HG03175 (cell line): ENCODE measurements at regions not wholly inside any gene's neighbourhood (a gene's known extent, or its start where the extent isn't known, plus 50 kb on each side); places are given as distances from the start of the nearest gene placed in this dataset.

Experiments used
- ATAC-seq: cut with Tn5 transposase; IDR thresholded peaks from one replicate; pipeline ENCODE4 v1.9.1; 2021; ENCODE audit warnings: mild to moderate bottlenecking, moderate library complexity; ENCODE audit not compliant: unreplicated experiment

- ATAC-seq = no peak
Observed at GRCh38 chr18:73923866-73924265, 223.8 kb downstream of the FBXO15 start.

- no peak for ATAC-seq
Observed at GRCh38 chr18:73920033-73920432, 227.6 kb downstream of the FBXO15 start.

GRCh38 chr18:73918816-73919215 is 228.8 kb downstream of the FBXO15 start:
- no peak for ATAC-seq

GRCh38 chr18:73917046-73917445 is 230.6 kb downstream of the FBXO15 start:
- no peak for ATAC-seq

GRCh38 chr18:73913505-73913904 is 234.1 kb downstream of the FBXO15 start:
- no peak for ATAC-seq

GRCh38 chr18:73908323-73908722 is 239.3 kb downstream of the FBXO15 start:
- ATAC-seq = no peak

GRCh38 chr18:73901566-73901965 is 246.1 kb downstream of the FBXO15 start:
- no peak for ATAC-seq

- no peak for ATAC-seq
Observed at GRCh38 chr18:73901151-73901550, 246.5 kb downstream of the FBXO15 start.

- no peak for ATAC-seq
Observed at GRCh38 chr18:73900106-73900835, 247.4 kb downstream of the FBXO15 start.

- no peak for ATAC-seq
Observed at GRCh38 chr18:73897517-73897916, 250.1 kb downstream of the FBXO15 start.

- ATAC-seq = peak; percentile 50
Observed at GRCh38 chr18:73896685-73897084, 250.9 kb downstream of the FBXO15 start.

GRCh38 chr18:73895701-73896100 is 251.9 kb downstream of the FBXO15 start:
- ATAC-seq = no peak

GRCh38 chr18:73893880-73894279 is 253.8 kb downstream of the FBXO15 start:
- no peak for ATAC-seq

- no peak for ATAC-seq
Observed at GRCh38 chr18:73891572-73892421, 255.8 kb downstream of the FBXO15 start.

GRCh38 chr18:73888565-73888964 is 259.1 kb downstream of the FBXO15 start:
- ATAC-seq = no peak

GRCh38 chr18:73887801-73888200 is 259.8 kb downstream of the FBXO15 start:
- no peak for ATAC-seq

GRCh38 chr18:73884868-73885267 is 262.8 kb downstream of the FBXO15 start:
- ATAC-seq = no peak

- ATAC-seq = no peak
Observed at GRCh38 chr18:73881396-73881917, 266.2 kb downstream of the FBXO15 start.

GRCh38 chr18:73880387-73880786 is 267.2 kb downstream of the FBXO15 start:
- ATAC-seq = no peak

GRCh38 chr18:73879766-73880165 is 267.9 kb downstream of the FBXO15 start:
- no peak for ATAC-seq

GRCh38 chr18:73879328-73879727 is 268.3 kb downstream of the FBXO15 start:
- ATAC-seq = no peak

GRCh38 chr18:73869182-73869581 is 278.5 kb downstream of the FBXO15 start:
- no peak for ATAC-seq
